Colonic mucosa (tissue), 4 donors: ENCODE measurements at regions not wholly inside any gene's neighbourhood (a gene's known extent, or its start where the extent isn't known, plus 50 kb on each side); places are given as distances from the start of the nearest gene placed in this dataset.

Experiments used
- DNase-seq: peaks from one replicate; pipeline ENCODE4 v3.0.0-alpha.2; 2020
- H3K27ac ChIP-seq: fragments of 200-600 bp; one replicate; pipeline ENCODE4 v1.8.0; 2021
- H3K27me3 ChIP-seq: fragments of 200-600 bp; one replicate; pipeline ENCODE4 v1.8.0; 2021
- H3K36me3 ChIP-seq: fragments of 200-600 bp; one replicate; pipeline ENCODE4 v1.8.0; 2021
- H3K4me1 ChIP-seq: fragments of 200-600 bp; one replicate; pipeline ENCODE4 v1.8.0; 2021; ENCODE audit warnings: mild to moderate bottlenecking
- H3K4me3 ChIP-seq: fragments of 200-600 bp; one replicate; pipeline ENCODE4 v1.8.0; 2021
- H3K9ac ChIP-seq, 2 donors: one replicate each; pipeline ENCODE4 v1.7.0; 2013; ENCODE audit warnings: control low read depth in 2 of 2, low read depth in 2 of 2, low read length in 2 of 2
- H3K9me3 ChIP-seq: fragments of 200-600 bp; one replicate; pipeline ENCODE4 v1.8.0; 2021
- intact Hi-C: fragments of 100-400 bp; cut with DNase I; formaldehyde crosslinking; loops from one replicate; pipeline ENCODE4 v1.14.1; 2022
- TF ChIP-seq, protein P1 (sequence below): fragments of 200-600 bp; IDR thresholded peaks from one replicate; pipeline ENCODE4 v1.8.0; 2022; ENCODE audit warnings: antibody characterized with exemption, mild to moderate bottlenecking
- donor health status: healthy.
- donor health status: DM: no; HTN: no; CAD: no.
- donor health status: DM: no; HTN: no; CAD: no.

DNA sequence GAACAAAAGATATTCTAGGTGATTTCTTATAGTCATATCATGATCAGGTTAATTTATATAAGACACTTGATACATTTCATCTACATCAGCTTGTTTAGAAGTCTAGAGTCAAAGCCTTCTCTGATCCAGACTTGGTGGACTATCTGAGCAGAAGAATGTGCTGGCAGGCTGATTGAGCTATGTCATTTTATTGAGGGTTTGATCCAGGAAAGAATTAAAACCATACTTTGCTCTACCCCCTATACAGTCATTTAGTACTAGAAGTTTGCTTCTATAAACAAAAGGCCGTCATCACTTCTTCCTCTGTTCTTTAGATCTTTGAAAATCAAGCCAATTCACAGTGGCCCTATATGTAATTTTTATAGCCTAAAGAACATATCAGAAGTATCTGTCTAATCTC, 173.1 kb upstream of the PITX2 start:
- Histone ChIP-seq H3K4me1 (no peaks in the 10 kb centered on the region), H3K27ac (no peak overlapping the region), H3K27me3 (no peaks in the 10 kb centered on the region), H3K9ac (no peak overlapping the region), H3K36me3 (no peaks in the 10 kb centered on the region), H3K4me3 (no peak overlapping the region), H3K9me3 (no peaks in the 10 kb centered on the region)
- TF ChIP-seq, protein P1, sequence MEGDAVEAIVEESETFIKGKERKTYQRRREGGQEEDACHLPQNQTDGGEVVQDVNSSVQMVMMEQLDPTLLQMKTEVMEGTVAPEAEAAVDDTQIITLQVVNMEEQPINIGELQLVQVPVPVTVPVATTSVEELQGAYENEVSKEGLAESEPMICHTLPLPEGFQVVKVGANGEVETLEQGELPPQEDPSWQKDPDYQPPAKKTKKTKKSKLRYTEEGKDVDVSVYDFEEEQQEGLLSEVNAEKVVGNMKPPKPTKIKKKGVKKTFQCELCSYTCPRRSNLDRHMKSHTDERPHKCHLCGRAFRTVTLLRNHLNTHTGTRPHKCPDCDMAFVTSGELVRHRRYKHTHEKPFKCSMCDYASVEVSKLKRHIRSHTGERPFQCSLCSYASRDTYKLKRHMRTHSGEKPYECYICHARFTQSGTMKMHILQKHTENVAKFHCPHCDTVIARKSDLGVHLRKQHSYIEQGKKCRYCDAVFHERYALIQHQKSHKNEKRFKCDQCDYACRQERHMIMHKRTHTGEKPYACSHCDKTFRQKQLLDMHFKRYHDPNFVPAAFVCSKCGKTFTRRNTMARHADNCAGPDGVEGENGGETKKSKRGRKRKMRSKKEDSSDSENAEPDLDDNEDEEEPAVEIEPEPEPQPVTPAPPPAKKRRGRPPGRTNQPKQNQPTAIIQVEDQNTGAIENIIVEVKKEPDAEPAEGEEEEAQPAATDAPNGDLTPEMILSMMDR: no peak
- intact Hi-C loops: no loop called here
- no peak for DNase-seq

DNA sequence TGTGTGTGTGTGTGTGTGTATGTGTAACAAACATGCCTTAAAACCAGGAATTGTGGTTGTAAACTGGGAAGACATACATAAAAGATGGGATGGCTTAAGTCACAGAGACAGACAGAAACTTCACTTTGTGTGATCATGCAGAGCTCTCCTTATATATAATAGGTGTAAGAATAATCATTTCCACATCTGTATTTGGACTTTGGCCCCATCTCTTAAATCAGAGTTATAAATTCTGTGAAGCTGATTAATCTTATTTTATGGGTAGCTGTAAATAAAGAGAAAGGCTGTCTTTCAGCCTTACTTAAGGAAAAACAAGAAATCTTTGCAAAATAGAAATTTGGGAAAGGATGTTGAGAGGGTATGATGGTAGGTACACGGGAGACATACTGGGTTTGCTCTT, 174.6 kb upstream of the PITX2 start:
- H3K9ac ChIP-seq: no peak overlapping the region
- H3K4me1 ChIP-seq: no peaks in the 10 kb centered on the region
- H3K4me3 ChIP-seq: no peak overlapping the region
- no peak for DNase-seq
- no peaks in the 10 kb centered on the region for H3K9me3 ChIP-seq
- intact Hi-C loops: no loop called here
- H3K27ac ChIP-seq: no peak overlapping the region
- H3K36me3 ChIP-seq: no peaks in the 10 kb centered on the region
- TF ChIP-seq, protein P1: no peak
- H3K27me3 ChIP-seq: no peaks in the 10 kb centered on the region

DNA sequence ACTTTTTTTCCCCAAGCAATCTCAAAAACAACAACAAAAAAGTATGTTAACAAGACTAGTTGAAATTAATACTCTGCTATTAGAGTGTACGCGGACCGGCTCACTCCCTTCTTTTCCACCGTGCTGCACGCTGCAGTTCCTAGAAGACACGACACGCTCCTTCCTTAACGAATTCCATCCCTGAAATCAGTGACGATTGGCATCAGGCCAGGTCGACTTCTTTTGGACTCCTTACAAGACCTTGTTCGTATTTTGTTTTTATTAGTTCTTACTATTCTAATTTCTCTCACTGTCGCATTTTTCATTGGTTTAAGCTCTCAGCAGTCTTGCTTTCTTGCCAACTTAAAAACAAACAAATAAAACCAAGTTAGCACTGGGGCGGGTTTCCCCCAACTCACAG, 175.8 kb upstream of the PITX2 start:
- peak; percentile 18 for DNase-seq
- Histone ChIP-seq H3K36me3 (no peaks in the 10 kb centered on the region), H3K27me3 (no peaks in the 10 kb centered on the region), H3K9ac (no peak overlapping the region), H3K9me3 (no peaks in the 10 kb centered on the region), H3K27ac (no peak overlapping the region), H3K4me1 (no peaks in the 10 kb centered on the region), H3K4me3 (no peak overlapping the region)
- intact Hi-C loops: no loop called here
- TF ChIP-seq, protein P1: no peak

DNA sequence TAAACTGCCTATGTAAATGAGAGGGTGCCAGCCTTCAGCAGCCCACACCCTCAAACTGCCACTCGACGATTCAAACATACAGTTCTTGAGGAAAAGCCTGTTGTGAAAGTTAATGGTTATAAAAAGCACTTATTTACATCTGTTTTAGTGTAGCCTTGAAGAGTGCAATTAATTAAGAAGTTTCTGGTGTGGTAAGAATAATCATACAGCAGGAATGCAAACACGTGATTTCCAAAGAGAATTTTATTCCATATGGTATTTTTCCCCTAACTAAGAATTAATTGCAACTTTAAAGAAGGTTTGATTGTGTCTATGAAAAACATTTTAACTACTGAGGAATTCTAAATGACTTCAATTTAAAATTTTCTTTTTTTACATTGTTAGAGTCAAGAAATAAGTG, 176.3 kb upstream of the PITX2 start:
- H3K36me3 ChIP-seq: no peaks in the 10 kb centered on the region
- no peaks in the 10 kb centered on the region for H3K27me3 ChIP-seq
- H3K27ac ChIP-seq: no peak overlapping the region
- intact Hi-C loops: no loop called here
- no peaks in the 10 kb centered on the region for H3K9me3 ChIP-seq
- TF ChIP-seq, protein P1: no peak
- H3K4me3 ChIP-seq: no peak overlapping the region
- no peak for DNase-seq
- H3K9ac ChIP-seq: no peak overlapping the region
- no peaks in the 10 kb centered on the region for H3K4me1 ChIP-seq

DNA sequence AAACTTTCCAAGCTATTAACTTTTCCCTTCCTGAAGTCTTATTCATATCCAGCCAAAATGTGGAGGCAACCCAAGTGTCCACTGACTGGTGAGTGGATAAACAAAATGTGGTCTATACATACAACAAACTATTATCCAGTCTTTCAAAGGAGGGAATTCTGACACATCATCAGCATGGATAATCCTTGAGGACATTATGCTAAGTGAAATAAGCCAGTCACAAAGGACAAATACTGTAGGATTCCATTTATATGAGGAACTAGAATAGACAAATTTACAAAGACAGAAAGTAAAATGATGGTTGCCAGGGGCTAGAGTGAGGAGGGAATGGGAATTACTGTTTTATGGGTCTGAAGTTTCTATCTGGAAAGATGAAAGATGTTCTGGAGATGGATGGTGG, 178.7 kb upstream of the PITX2 start:
- H3K27ac ChIP-seq: no peak overlapping the region
- DNase-seq: no peak
- H3K9ac ChIP-seq: no peak overlapping the region
- H3K36me3 ChIP-seq: no peaks in the 10 kb centered on the region
- no peaks in the 10 kb centered on the region for H3K9me3 ChIP-seq
- no peaks in the 10 kb centered on the region for H3K27me3 ChIP-seq
- TF ChIP-seq, protein P1: no peak
- intact Hi-C loops: no loop called here
- no peaks in the 10 kb centered on the region for H3K4me1 ChIP-seq
- no peak overlapping the region for H3K4me3 ChIP-seq
